T47D (cell line): ENCODE measurements at regions not wholly inside any gene's neighbourhood (a gene's known extent, or its start where the extent isn't known, plus 50 kb on each side); places are given as distances from the start of the nearest gene placed in this dataset.

Experiments used
- DNase-seq, 2 experiments: peaks; one replicate each; pipeline versions ENCODE4 v3.0.0 to v3.0.0-alpha.2; 2011 to 2012; ENCODE audit warnings: low read depth in 1 of 2, low spot score in 1 of 2
- JUND ChIP-seq: IDR thresholded peaks from 2 replicates; pipeline ENCODE4 v1.6.1; 2012; ENCODE audit warnings: low read depth
- in situ Hi-C: cut with HindIII; loops from 2 replicates; pipeline ENCODE4 v1.10.0; 2016; ENCODE audit warnings: low sequenced_read_pairs, low pct_unique_long_range_greater_than_20kb

DNA sequence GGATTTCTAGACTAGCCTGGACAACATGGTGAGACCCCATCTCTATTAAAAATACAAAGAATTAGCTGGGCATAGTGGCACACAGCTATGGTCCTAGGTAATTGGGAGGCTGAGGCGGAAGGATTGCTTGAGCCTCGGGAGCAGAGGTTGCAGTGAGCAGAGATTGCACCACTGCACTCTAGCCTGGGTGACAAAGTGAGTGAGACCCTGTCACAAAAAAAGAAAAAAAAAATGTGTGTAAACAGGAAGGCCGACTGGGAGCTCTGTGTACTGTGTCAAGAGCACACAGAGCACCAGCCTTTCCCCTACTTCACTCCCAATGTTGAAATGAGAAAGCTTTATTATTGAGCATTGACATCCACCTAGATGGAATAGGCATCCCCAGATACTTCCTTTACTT is 681.7 kb upstream of the FSHR start:
- in situ Hi-C loops: no loop called here
- TF ChIP-seq JUND: no peak

DNA sequence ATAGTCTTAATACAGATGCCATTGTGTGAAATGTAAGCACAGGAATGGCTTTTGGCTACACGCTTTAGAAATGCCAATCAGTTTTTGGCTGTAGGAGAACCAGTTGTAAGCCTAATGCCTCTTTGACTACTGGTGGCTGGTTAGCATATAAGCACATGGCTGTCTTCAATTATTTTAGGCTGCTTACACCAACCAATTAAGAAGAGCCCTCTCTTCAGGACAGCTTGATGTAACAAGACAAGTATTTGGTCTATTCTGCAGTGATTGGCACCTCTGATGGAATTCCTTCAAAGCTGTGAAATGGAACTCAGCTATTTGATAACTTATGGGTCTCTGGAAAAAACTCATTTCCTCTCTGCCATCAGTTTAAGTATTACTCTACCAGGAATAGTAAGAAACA is 680.1 kb upstream of the FSHR start:
- in situ Hi-C loops: no loop called here
- no peak for DNase-seq
- no peak for TF ChIP-seq JUND

More for the DNA sequence above, 681.7 kb upstream of the FSHR start:
- no peak for DNase-seq

DNA sequence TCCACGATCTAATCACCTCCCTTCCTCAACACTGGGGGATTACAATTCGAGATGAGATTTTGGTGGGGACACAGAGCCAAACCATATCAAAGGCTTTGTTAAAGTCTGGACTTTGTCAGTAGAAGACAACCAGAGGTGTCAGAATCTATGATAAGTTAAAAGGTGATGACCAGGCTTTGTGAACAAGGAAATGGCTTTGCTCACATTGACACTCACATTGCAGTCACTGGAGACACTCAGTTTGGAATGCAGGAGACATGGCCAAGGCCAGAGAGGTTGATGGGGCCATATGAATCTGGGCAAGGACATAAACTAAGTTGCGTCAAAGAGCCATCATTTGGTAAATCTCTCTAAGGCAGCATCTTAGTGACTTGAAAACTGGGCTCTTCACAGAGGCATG is 678.2 kb upstream of the FSHR start:
- no peak for DNase-seq
- in situ Hi-C loops: no loop called here
- no peak for TF ChIP-seq JUND

DNA sequence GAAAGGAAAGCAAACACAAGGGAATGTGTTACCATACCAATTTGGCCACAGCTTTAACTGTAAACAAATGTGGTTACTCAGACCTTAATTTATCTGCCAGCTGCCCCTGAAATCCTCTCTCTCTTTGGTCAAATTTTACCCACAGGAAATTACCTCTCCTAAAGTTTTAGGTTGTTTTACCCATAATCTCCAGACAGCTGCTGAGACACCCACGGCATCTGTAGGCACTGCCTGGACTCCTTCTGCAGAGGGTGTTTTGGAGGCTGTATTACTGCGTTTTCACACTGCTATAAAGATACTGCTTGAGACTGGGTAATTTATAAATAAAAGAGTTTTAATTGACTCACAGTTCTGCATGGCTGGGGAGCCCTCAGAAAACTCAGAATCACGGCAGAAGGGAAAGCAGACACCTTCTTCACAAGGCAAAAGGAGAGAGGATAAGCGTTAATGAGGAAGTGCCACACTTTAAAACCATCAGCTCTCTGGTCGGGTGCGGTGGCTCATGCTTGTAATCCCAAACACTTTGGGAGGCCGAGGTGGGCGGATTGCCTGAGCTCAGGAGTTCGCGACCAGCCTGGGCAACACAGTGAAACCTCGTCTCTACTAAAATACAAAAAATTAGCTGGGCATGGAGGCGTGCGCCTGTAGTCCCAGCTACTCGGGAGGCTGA is 677.5 kb upstream of the FSHR start:
- no peak for DNase-seq
- in situ Hi-C loops: no loop called here
- no peak for TF ChIP-seq JUND

DNA sequence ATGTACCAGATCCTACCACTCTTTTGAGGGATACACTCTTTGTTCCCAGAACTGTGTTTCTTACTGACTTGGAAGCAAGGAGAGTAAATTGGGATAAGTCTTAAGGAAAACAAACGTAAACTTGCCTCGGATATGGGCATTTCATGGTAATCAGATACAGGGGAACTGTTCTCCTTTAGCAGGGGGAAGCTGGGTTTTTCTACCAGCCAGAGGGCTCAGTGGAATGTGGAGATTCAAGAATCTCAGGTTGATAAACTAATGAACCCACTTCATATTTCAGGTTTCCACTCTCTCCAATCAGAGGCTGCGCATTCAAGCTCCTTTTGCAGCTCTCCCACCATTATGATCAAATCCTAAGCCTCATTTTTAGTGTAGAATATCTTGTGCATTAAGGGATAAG is 676.5 kb upstream of the FSHR start:
- no peak for TF ChIP-seq JUND
- DNase-seq: no peak
- in situ Hi-C loops: no loop called here

DNA sequence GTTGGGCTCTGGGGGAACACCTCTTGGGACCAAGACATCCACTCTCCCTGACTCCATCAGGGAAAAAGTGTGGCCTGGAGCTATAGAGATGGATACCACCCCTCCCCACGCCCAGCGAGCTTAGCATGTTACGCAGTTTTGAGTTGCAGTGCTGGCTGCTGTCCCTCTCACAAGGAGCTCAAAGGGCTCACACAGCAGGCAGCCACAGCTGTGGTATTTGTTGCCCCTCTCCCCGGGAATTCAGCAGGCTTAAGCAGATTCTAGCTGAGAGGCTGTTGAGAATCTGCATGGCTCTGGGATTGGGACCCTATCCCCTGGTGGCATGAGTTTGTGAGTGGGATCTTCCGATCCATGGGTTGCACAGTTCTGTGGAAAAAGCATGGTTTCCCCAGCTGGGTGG is 673.1 kb upstream of the FSHR start:
- no peak for DNase-seq
- in situ Hi-C loops: no loop called here
- TF ChIP-seq JUND: no peak

DNA sequence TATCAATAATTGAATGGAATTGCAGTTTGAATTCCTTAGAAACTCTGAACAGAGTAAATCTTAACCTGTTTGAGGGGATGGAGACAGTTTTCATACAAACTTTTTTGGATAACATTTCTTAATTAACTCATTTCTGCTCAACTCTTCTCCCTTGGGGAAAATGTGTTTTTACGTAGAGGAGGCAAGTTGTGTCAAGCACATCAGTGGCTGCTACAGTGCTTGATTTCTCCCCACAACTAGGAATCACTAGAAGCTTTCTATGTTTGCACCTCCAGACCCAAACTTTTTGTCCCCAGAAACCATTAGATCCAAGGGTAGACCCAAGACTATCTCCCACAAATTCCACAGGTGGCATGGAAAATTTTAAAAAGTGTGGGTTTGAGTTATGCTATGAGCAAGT is 658.9 kb upstream of the FSHR start:
- TF ChIP-seq JUND: no peak
- in situ Hi-C loops: no loop called here
- DNase-seq: no peak

DNA sequence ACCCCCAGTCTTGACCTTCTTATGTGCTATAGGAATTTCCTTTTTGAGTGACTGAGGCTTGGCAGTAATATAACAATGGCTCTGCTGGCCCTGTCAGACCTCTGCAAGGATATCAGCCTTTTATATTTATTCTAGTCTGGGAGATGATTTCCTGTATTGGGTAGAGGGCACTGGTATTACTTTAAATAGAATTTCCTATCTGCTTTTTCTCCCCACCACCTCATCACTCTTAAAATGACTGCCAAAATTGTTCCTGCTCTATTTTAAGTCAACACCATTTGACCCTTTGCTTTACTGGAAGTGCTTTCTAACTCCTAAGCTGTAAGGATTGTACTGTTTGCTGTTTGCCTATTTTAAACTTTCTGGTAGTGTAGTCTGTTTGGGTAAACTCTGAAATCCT is 658.4 kb upstream of the FSHR start:
- in situ Hi-C loops: no loop called here
- no peak for DNase-seq
- TF ChIP-seq JUND: no peak

DNA sequence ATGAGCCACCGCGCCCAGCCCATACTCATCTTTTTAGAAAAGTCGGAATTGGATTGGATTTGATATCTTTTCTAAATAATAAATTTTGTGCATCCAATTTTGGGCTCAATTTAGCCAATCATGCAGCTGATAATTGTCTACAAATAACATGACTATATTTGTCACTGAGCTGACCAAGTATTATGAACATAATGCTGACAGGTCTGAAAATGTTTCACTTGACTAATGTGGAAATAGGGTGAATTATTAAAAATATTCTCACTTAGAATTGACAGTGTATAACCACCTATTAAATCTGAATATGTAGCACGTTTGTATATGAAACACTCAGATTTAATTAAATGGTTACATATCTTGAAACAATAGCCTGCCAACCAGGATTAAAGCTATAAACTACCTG is 657.2 kb upstream of the FSHR start:
- TF ChIP-seq JUND: no peak
- DNase-seq: no peak
- in situ Hi-C loops: no loop called here

DNA sequence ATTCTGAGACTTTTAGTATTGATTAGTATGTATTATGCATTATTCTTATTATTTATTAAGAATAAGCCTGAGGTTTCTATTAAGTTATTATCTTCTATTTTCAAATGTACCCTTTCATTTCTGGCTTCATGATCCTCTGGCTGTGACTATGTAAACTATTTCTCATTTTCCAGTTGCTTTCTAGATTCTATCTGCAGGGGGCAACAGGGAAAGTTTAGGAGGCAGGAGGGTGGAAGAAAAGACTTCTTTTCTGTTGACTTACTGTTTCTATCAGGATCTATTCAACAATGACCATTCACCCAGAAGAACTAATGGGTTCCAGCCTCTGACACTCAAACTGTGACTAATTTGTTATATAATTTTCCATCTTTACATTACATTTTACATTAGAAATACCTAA is 653.4 kb upstream of the FSHR start:
- TF ChIP-seq JUND: no peak

DNA sequence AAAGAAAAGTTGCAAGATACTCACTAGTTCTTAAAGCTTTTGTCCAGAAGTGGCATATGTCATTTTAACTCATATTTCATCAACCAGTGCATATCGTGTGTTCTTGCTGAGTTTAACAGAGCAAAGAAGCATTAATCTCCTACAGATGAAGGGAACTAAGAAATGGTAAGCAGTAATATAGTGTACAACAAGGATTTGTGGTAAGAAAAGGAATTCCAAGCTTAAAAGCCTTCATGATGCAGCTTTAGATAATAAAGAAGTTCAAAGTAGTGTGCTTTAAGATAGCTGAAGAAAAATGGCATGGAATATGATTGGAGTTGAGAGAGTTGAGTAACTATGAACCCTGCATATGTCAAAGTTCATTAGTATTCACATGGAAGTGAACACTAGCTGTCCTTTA is 649.8 kb upstream of the FSHR start:
- in situ Hi-C loops: no loop called here
- TF ChIP-seq JUND: no peak
- DNase-seq: no peak

More for the DNA sequence above, 653.4 kb upstream of the FSHR start:
- in situ Hi-C loops: no loop called here
- DNase-seq: no peak

DNA sequence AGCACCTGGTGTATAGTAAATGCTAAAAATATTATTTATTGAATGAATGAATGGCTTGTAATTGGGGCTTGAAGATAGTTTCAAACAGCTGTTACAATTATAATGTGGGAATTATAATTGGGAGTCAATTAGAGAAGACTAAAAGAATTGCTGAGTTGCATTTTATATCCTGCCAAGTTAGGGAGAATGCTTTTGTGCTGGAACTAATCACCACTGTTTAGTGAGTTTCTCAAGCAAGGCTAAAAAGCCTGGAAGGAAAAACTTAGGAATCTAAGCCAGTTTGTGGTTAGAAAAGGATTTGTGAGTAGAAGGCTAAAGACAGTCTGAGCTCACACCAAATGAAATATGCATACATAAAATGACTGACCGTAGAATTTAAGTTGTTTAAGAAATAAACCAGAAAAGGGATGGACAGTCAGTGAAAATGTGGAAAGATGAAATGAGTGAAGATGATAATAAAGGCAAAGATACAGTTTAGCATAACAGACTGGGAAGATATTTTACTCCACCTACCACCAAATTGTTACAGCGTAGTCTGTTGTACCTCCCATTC is 647.7 kb upstream of the FSHR start:
- TF ChIP-seq JUND: no peak
- DNase-seq: no peak
- in situ Hi-C loops: no loop called here

DNA sequence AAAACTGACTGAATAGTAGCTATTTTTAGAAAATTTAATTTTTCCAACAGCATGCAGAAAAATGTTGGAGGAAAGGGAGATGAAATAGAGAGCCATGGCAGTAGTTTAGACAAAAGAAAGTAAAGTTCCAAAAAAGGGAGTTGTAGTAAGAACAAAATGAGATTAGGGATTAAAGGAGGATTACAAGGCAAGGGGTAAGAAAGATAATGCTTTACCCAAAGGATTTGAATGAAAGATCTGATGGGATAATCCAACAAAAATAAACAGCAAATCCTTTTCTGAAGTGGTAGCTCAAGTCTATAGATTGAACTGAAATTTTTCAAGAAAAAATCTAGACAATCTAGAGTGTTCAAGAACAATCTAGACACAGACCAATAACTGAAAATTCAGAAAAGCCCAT is 644.3 kb upstream of the FSHR start:
- DNase-seq: no peak
- no peak for TF ChIP-seq JUND
- in situ Hi-C loops: no loop called here

DNA sequence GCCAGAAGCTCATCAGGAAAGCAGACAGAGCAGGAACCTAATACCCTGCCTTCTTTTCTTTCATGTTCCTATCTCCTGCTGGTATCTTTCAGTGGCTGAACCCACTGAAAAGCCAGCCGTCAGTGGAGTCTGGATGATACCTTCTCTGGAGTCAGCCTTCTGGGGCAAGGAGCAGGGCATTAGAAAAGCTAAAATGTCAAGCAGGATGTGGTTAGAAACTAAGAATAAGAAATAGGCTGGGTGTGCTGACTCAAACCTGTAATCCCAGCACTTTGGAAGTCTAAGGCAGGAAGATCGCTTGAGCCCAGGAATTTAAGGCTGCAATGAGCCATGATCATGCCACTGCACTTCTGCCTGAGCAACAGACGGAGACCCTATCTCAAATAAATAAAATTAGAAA is 642.0 kb upstream of the FSHR start:
- no peak for TF ChIP-seq JUND
- in situ Hi-C loops: no loop called here

More for the DNA sequence above, 642.0 kb upstream of the FSHR start:
- no peak for DNase-seq
